ENCODE measurements at regions not wholly inside any gene's neighbourhood (a gene's known extent, or its start where the extent isn't known, plus 50 kb on each side); places are given as distances from the start of the nearest gene placed in this dataset.

GRCh38 chr6:15076565-15076964 lies 169.3 kb upstream of the JARID2 start:
- WGBS (ENCODE audit: insufficient coverage), result 85% methylated on average over 3 of the region's 4 CpGs
- intact Hi-C loops (cut with micrococcal nuclease), result no loop called here
- no peak for TF ChIP-seq CTCF (IDR thresholded peaks at IDR 0.05)
- Mint-ChIP-seq H3K9me3 (no peaks in the 10 kb centered on the region), H3K4me1 (no peaks in the 10 kb centered on the region), H3K4me3 (no peak overlapping the region), H3K36me3 (no peaks in the 10 kb centered on the region), H3K27me3 (ENCODE audit: low read depth in 2 of 2) (peaks cover 0 to 7% of the 10 kb centered on the region in 2 donors), H3K27ac (no peak overlapping the region)
- ATAC-seq, result no peak
- Histone ChIP-seq H3K27ac (ENCODE audit: low read length) (no peak overlapping the region), H3K36me3 (ENCODE audit: control insufficient read depth, insufficient read depth, low read length) (no peaks in the 10 kb centered on the region), H3K4me3 (ENCODE audit: low read length) (no peak overlapping the region), H3K27me3 (ENCODE audit: control insufficient read depth, insufficient read depth, low read length) (no peaks in the 10 kb centered on the region), H3K4me1 (ENCODE audit: control insufficient read depth, insufficient read depth, low read length) (no peaks in the 10 kb centered on the region), H3K9me3 (ENCODE audit: control insufficient read depth, insufficient read depth, low read length) (no peaks in the 10 kb centered on the region)
- DNase-seq, result no peak

GRCh38 chr6:15077006-15077405 lies 168.9 kb upstream of the JARID2 start:
- Mint-ChIP-seq H3K27ac (no peak overlapping the region), H3K9me3 (no peaks in the 10 kb centered on the region), H3K36me3 (no peaks in the 10 kb centered on the region), H3K27me3 (ENCODE audit: low read depth in 2 of 2) (peaks cover 0 to 7% of the 10 kb centered on the region in 2 donors), H3K4me3 (no peak overlapping the region), H3K4me1 (no peaks in the 10 kb centered on the region)
- intact Hi-C loops (cut with micrococcal nuclease), result no loop called here
- H3K27ac ChIP-seq (ENCODE audit: low read length), result no peak overlapping the region
- H3K36me3 ChIP-seq (ENCODE audit: control insufficient read depth, insufficient read depth, low read length), result no peaks in the 10 kb centered on the region
- H3K4me1 ChIP-seq (ENCODE audit: control insufficient read depth, insufficient read depth, low read length), result no peaks in the 10 kb centered on the region
- WGBS (ENCODE audit: insufficient coverage), result 71% methylated on average over 4 of the region's 4 CpGs
- H3K9me3 ChIP-seq (ENCODE audit: control insufficient read depth, insufficient read depth, low read length), result no peaks in the 10 kb centered on the region
- TF ChIP-seq CTCF (IDR thresholded peaks at IDR 0.05), result no peak
- ATAC-seq, result no peak
- H3K4me3 ChIP-seq (ENCODE audit: low read length), result no peak overlapping the region
- DNase-seq, result no peak
- no peaks in the 10 kb centered on the region for H3K27me3 ChIP-seq (ENCODE audit: control insufficient read depth, insufficient read depth, low read length)

- H3K36me3 Mint-ChIP-seq, result no peaks in the 10 kb centered on the region
- H3K9me3 ChIP-seq (ENCODE audit: control insufficient read depth, insufficient read depth, low read length), result no peaks in the 10 kb centered on the region
- peaks cover 0 to 7% of the 10 kb centered on the region in 2 donors for H3K27me3 Mint-ChIP-seq (ENCODE audit: low read depth in 2 of 2)
- no peaks in the 10 kb centered on the region for H3K9me3 Mint-ChIP-seq
- WGBS (ENCODE audit: insufficient coverage), result 56% methylated on average over 4 of the region's 5 CpGs
- no peaks in the 10 kb centered on the region for H3K27me3 ChIP-seq (ENCODE audit: control insufficient read depth, insufficient read depth, low read length)
- H3K4me3 Mint-ChIP-seq, result no peak overlapping the region
- H3K4me1 Mint-ChIP-seq, result no peaks in the 10 kb centered on the region
- no peaks in the 10 kb centered on the region for H3K4me1 ChIP-seq (ENCODE audit: control insufficient read depth, insufficient read depth, low read length)
- no peak overlapping the region for H3K4me3 ChIP-seq (ENCODE audit: low read length)
- intact Hi-C loops (cut with micrococcal nuclease), result no loop called here
- peak in 1 of 2 donors; percentile 19 for DNase-seq
- no peak overlapping the region for H3K27ac Mint-ChIP-seq
- H3K27ac ChIP-seq (ENCODE audit: low read length), result no peak overlapping the region
- no peak for TF ChIP-seq CTCF (IDR thresholded peaks at IDR 0.05)
- H3K36me3 ChIP-seq (ENCODE audit: control insufficient read depth, insufficient read depth, low read length), result no peaks in the 10 kb centered on the region
- no peak for ATAC-seq
Measured at GRCh38 chr6:15077961-15078360, 167.9 kb upstream of the JARID2 start.

- Histone ChIP-seq H3K27me3 (ENCODE audit: control insufficient read depth, insufficient read depth, low read length) (no peaks in the 10 kb centered on the region), H3K4me1 (ENCODE audit: control insufficient read depth, insufficient read depth, low read length) (no peaks in the 10 kb centered on the region), H3K27ac (ENCODE audit: low read length) (no peak overlapping the region), H3K36me3 (ENCODE audit: control insufficient read depth, insufficient read depth, low read length) (no peaks in the 10 kb centered on the region), H3K4me3 (ENCODE audit: low read length) (no peak overlapping the region), H3K9me3 (ENCODE audit: control insufficient read depth, insufficient read depth, low read length) (no peaks in the 10 kb centered on the region)
- no peak for ATAC-seq
- 94% methylated on average over 7 of the region's 7 CpGs for WGBS (ENCODE audit: insufficient coverage)
- H3K36me3 Mint-ChIP-seq, result no peaks in the 10 kb centered on the region
- TF ChIP-seq CTCF (IDR thresholded peaks at IDR 0.05), result no peak
- peaks cover 0 to 7% of the 10 kb centered on the region in 2 donors for H3K27me3 Mint-ChIP-seq (ENCODE audit: low read depth in 2 of 2)
- intact Hi-C loops (cut with micrococcal nuclease), result no loop called here
- H3K4me3 Mint-ChIP-seq, result no peak overlapping the region
- H3K27ac Mint-ChIP-seq, result no peak overlapping the region
- no peak for DNase-seq
- H3K4me1 Mint-ChIP-seq, result peaks cover 3 to 4% of the 10 kb centered on the region in 2 donors
- no peaks in the 10 kb centered on the region for H3K9me3 Mint-ChIP-seq
Measured at GRCh38 chr6:15079288-15079817, 166.5 kb upstream of the JARID2 start.
